HK-2 (cell line): ENCODE measurements at regions not wholly inside any gene's neighbourhood (a gene's known extent, or its start where the extent isn't known, plus 50 kb on each side); places are given as distances from the start of the nearest gene placed in this dataset.
"Not testable (repeated sequence)": the region's sequence is repeated elsewhere in the genome, so short reads cannot be mapped to it uniquely, and the experiment has no call there.

ENCODE experiments used
- DNase-seq: peaks from one replicate; pipeline ENCODE4 v3.0.0-alpha.2; 2018; ENCODE audit not compliant: unreplicated experiment

DNA sequence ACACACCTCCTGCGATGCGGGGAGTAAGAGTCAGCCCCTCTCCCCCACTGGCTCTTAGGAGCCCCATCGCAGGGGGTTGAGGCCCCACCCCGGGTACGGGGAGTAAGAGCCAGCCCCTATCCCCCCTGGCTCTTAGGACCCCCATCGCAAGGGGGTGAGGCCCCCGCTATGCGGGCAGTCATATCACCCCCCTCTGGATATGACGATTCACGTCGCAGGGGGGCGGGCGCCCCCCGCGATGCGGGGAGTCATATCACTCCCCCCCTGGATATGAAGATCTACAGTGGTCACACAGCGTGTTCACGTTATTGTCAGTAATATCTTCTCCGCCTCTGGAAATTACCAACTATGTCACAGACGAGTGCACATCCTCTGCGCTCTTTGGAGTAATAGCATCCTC, 61.1 kb downstream of the DEFB131A start:
- not testable (repeated sequence) for DNase-seq

DNA sequence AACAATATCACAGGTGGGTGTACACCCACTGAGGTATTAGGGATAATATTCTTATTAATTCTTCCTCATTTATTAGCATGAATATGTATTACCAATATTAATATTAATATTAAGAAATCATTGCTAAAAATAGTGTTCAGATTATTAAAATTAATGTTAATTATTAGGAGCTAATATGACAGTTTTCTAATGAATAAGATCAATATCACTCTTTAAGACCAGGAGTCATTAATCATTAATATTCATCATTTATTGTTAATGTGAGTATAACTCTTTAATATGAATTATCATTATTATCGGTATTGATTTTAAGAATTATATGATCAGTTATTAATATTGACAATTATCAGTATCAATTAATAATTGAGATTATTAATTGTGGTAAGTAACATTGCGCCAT, 62.5 kb downstream of the DEFB131A start:
- DNase-seq, result not testable (repeated sequence)

DNA sequence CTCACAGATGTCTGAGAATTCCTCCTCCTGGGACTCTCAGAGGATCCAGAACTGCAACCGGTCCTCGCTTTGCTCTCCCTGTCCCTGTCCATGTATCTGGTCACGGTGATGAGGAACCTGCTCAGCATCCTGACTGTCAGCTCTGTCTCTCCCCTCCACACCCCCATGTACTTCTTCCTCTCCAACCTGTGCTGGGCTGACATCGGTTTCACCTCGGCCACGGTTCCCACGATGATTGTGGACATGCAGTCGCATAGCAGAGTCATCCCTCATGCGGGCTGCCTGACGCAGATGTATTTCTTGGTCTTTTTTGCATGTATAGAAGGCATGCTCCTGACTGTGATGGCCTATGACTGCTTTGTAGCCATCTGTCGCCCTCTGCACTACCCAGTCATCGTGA, 68.7 kb downstream of the DEFB131A start:
- not testable (repeated sequence) for DNase-seq

GRCh38 chr4:9519631-9520030, 75.4 kb downstream of the DEFB131A start:
- not testable (repeated sequence) for DNase-seq

- DNase-seq, result not testable (repeated sequence)
These were observed 78.7 kb downstream of the DEFB131A start for GRCh38 chr4:9522903-9523302.

- DNase-seq, result not testable (repeated sequence)
These were observed 80.2 kb downstream of the DEFB131A start for GRCh38 chr4:9524406-9524805.

DNA sequence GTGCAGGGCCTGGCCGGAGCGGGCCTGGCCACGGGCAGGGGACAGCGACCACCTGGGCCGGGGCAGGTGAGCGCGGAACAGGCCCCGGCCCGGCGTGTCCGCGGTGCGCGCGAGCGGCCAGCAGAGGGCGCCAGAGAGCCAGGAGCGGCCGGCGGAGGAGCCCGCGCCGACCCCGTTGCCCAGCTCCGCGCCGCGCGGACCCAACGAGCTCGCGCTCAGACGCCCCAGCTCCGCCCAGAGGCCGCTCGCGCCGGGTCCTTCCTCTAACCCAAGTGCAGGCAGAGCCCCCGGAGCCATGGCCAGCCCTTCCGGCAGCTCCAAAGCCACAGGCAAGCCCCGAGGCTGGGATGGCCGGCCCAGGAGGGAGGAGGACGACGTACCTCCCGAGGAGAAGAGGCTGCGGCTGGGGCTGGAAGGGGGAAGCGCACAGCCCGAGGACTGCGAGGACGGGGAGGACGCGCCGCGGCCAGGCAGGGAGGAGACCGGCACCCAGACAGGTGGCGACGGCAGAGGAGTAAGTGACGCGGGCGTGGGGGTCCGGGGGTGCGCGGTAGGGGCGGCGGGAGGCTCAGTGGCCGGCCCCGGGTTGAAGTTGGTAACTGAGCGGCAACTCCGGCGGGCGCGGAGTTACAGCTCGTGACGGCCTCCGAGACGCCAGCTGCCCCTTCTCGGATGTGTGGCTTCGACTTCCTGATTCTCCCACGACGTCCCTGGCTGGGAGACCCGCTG, 88.1 kb downstream of the DEFB131A start:
- DNase-seq, result peak; percentile 92

DNA sequence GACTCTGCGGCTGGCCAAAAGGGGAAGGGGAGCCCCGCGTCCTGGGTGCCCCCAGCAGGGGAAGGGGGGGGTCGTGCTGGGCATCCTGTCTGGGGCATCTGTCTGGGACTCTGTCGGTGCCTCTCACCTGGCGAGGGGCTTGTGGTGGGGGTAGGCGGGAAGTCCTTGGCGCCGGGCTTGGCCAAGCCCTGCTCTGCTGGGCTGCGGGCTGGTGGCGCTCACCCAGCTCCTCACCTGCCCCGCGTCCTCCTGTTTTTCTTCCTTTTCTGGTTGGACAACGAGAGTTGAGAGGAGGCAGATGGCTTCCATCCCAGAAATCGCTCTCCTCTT, 88.6 kb downstream of the DEFB131A start:
- peak; percentile 44 for DNase-seq

- not testable (repeated sequence) for DNase-seq
These were observed 92.9 kb downstream of the DEFB131A start for GRCh38 chr4:9537101-9537500.

- not testable (repeated sequence) for DNase-seq
These were observed 95.8 kb downstream of the DEFB131A start for GRCh38 chr4:9539939-9540520.

DNA sequence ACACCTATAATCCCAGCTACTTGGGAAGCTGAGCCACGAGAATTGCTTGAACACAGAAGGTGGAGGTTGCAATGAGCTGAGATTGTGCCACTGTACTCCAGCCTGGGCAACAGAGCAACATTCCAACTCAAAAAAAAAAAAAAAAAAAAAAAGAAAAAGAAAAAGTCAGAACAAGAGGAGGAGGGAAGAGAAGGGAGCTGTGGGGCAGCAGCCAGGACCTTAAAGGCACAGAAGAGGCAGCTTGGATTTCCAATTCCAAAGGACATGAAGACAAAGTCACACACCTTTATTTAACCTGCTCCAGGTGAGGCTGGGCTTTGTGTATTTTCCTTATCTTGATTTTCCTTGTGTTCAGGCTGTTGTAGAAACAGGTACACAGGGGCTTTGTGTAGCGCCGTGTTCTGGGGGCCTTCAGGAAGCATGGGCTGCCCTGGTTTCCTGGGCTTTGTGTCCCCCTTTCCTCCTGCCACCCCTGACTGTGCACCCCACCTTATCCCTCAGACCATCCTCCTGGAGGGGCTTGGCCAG, 97.2 kb downstream of the DEFB131A start:
- not testable (repeated sequence) for DNase-seq

DNA sequence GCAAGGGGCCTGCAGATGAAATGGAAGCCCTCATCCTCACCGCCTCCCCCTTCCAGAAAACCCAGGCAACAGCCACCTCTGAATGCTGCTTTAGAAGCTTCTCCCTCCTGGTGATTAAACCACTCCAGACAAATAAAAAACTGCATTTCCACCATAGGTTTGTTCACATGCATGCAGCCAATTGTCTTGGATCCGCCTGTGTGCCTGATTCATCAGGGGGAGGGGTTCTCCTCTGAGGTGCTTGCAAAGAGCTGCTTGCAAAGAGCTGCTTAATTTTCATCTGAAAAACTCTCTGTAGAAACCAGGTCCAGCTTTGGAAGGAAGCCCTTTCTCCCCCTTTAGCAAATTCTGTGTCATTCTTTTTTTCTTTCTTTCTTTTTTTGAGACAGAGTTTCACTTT, 100.6 kb downstream of the DEFB131A start:
- DNase-seq, result not testable (repeated sequence)

GRCh38 chr4:9547470-9547869, 103.3 kb downstream of the DEFB131A start:
- not testable (repeated sequence) for DNase-seq

DNA sequence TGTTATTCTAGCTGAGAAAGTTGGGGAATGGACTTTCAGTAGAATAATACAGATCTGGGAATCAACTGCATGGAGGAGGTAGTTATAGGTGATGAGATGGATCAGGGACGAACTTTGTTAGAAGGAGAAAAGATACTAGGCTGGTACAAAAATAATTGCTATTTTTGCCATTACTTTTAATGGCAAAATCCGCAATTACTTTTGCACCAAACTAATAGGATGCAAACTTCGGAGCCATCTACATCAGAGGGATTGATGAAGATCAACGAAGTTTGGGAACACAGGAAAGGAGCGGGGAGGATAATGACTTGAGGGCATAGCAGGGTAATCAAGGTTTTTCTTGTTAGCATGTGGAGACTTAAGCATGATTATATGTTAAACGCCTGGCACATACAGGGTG, 111.9 kb downstream of the DEFB131A start:
- DNase-seq, result not testable (repeated sequence)

DNA sequence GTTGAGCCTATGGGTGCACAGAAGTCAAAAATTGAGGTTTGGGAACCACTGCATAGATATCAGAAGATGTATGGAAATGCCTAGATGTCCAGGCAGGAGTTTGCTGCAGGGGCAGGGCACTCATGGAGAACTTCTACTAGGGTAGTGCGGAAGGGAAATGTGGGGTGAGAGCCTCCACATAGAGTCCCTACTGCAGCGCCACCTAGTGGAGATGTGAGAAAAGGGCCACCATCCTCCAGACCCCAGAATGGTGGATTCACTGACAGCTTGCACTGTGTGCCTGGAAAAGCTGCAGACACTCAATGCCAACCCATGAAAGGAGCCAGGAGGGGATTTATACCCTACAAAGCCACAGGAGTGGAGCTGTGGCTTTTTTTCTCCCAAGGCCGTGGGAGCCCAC, 133.7 kb downstream of the DEFB131A start:
- not testable (repeated sequence) for DNase-seq

DNA sequence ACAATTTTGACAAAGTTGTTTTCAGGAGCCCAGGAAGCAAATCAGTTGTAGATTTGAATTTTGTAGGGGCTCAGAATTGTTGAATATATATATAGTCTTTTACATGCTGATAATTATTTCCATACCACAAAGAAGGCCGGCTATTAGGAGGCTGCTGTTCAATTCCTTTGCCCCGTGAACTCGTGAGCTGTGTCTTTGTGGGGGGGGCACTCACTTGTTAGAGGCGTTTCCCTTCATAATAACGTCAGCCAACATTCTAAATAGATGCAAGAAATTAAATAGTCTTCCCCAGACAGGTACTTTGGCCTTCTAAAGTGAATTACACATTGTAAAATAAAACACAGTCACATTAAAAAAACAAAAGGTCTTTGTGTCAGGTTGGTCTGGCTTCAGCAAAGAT, 138.7 kb downstream of the DEFB131A start:
- not testable (repeated sequence) for DNase-seq

DNA sequence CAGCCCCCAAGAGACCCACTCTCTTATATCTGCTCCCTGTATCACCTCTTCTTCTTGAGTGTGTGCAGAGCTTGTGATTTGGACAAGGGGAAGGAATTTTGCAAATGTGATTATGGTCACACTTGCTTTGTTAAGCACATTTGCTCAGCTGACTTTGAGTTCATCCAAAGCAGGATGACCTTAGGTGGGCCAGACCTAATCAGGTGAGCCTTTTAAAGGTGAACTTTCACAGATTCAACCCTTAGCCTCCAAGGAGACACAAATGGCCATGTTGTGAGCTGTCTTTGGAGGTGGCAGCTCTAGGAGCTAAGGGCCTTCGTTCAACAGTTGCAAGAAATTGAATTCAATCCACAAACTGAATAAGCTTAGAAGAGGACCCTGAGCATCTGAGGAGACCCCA, 147.8 kb downstream of the DEFB131A start:
- no peak for DNase-seq

DNA sequence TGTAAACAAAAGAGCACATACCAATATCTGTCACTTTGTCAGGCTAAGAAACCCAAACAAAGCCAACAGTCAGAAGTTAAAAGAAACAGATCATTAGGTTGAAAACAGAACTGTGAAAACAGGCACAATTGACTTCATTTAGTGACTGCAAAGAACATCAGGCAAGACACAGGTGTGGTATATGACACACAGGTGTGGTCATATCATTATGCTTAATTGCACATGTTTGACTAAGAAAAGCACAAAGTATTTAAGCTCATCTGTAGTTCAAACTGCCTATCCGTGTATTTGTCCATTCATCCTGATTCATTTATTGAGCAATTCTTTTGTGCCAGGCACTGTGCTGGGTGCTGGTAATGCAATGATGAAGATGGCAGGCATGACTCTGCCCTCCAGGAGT, 150.7 kb downstream of the DEFB131A start:
- no peak for DNase-seq

- DNase-seq, result not testable (repeated sequence)
These were observed 151.3 kb downstream of the DEFB131A start for GRCh38 chr4:9595531-9595930.

GRCh38 chr4:9599266-9599665, 155.1 kb downstream of the DEFB131A start:
- no peak for DNase-seq

DNA sequence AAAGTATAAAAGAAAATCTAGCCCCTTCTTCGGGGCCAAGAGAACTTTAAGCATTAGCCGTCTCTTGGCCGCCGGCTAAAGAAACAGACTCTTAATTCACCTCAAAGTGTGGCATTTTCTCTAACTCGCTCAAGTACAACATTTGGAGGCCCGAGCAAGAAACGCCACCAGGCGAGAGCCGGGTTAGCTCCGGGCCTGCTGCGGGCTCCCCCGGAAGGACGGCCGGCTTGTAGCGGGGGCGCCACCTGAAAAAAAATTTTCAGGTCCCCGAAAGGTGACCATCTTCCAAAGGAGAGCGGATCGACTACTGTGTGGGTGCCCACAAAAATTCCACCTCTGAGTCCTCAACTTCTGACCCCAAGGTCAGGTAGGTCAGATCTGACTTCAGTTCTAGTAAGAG, 156.0 kb downstream of the DEFB131A start:
- DNase-seq, result no peak

GRCh38 chr4:9602389-9602914, 158.2 kb downstream of the DEFB131A start:
- DNase-seq, result no peak
